Stimulated activated CD4-positive, alpha-beta T cell treated with anti-CD3 and anti-CD28 coated beads, Interleukin-2, amount 100 ng/mL, for 4 hours (primary cell): ENCODE measurements at regions not wholly inside any gene's neighbourhood (a gene's known extent, or its start where the extent isn't known, plus 50 kb on each side); places are given as distances from the start of the nearest gene placed in this dataset.

Source experiments
- DNase-seq: peaks from one replicate; pipeline ENCODE4 v3.0.0-alpha.2; 2020; ENCODE audit warnings: low read depth

GRCh38 chr19:27774337-27774736 is 1438.6 kb downstream of the UQCRFS1 start:
- DNase-seq, result no peak

GRCh38 chr19:27773318-27774094 is 1439.4 kb downstream of the UQCRFS1 start:
- no peak for DNase-seq

GRCh38 chr19:27772059-27772458 is 1440.9 kb downstream of the UQCRFS1 start:
- DNase-seq, result no peak

- DNase-seq, result no peak
These were observed 1442.9 kb downstream of the UQCRFS1 start for GRCh38 chr19:27770095-27770494.

- DNase-seq, result no peak
These were observed 1445.7 kb downstream of the UQCRFS1 start for GRCh38 chr19:27767234-27767633.

- no peak for DNase-seq
These were observed 1446.8 kb downstream of the UQCRFS1 start for GRCh38 chr19:27765912-27766725.

GRCh38 chr19:27765397-27765796 is 1447.6 kb downstream of the UQCRFS1 start:
- DNase-seq, result no peak

- DNase-seq, result no peak
These were observed 1448.7 kb downstream of the UQCRFS1 start for GRCh38 chr19:27764186-27764804.

- DNase-seq, result no peak
These were observed 1450.0 kb downstream of the UQCRFS1 start for GRCh38 chr19:27762933-27763332.

GRCh38 chr19:27759896-27760295 is 1453.1 kb downstream of the UQCRFS1 start:
- no peak for DNase-seq

- DNase-seq, result no peak
These were observed 1454.1 kb downstream of the UQCRFS1 start for GRCh38 chr19:27758626-27759505.

- DNase-seq, result no peak
These were observed 1458.3 kb downstream of the UQCRFS1 start for GRCh38 chr19:27754700-27755099.

- DNase-seq, result no peak
These were observed 1459.3 kb downstream of the UQCRFS1 start for GRCh38 chr19:27753622-27754021.

GRCh38 chr19:27752530-27753184 is 1460.3 kb downstream of the UQCRFS1 start:
- no peak for DNase-seq

- DNase-seq, result no peak
These were observed 1461.9 kb downstream of the UQCRFS1 start for GRCh38 chr19:27751044-27751391.

- DNase-seq, result no peak
These were observed 1462.4 kb downstream of the UQCRFS1 start for GRCh38 chr19:27750391-27751043.

- no peak for DNase-seq
These were observed 1464.3 kb downstream of the UQCRFS1 start for GRCh38 chr19:27748551-27749152.

GRCh38 chr19:27746691-27747380 is 1466.1 kb downstream of the UQCRFS1 start:
- DNase-seq, result no peak

- no peak for DNase-seq
These were observed 1466.9 kb downstream of the UQCRFS1 start for GRCh38 chr19:27745978-27746542.
